Stromal cell of bone marrow (primary cell): ENCODE measurements at regions not wholly inside any gene's neighbourhood (a gene's known extent, or its start where the extent isn't known, plus 50 kb on each side); places are given as distances from the start of the nearest gene placed in this dataset.
"Not testable (repeated sequence)": the region's sequence is repeated elsewhere in the genome, so short reads cannot be mapped to it uniquely, and the experiment has no call there.

Experiments used
- DNase-seq: peaks from one replicate; pipeline ENCODE4 v3.0.0-alpha.2; 2012; ENCODE audit warnings: low read depth

GRCh38 chr12:97713270-97713669, 250.7 kb downstream of the RMST start:
- DNase-seq, result no peak

GRCh38 chr12:97714107-97714563, 251.5 kb downstream of the RMST start:
- DNase-seq, result no peak

- peak; percentile 2 for DNase-seq
Measured at GRCh38 chr12:97716356-97716755, 253.8 kb downstream of the RMST start.

- not testable (repeated sequence) for DNase-seq
Measured at GRCh38 chr12:97723801-97724200, 261.2 kb downstream of the RMST start.

- DNase-seq, result peak; percentile 13
Measured at GRCh38 chr12:97745406-97746101, 282.9 kb downstream of the RMST start.

- DNase-seq, result no peak
Measured at GRCh38 chr12:97748298-97748697, 285.7 kb downstream of the RMST start.

- no peak for DNase-seq
Measured at GRCh38 chr12:97751704-97752103, 289.1 kb downstream of the RMST start.

- DNase-seq, result no peak
Measured at GRCh38 chr12:97752129-97752528, 289.5 kb downstream of the RMST start.

GRCh38 chr12:97753332-97753731, 290.7 kb downstream of the RMST start:
- DNase-seq, result no peak

GRCh38 chr12:97754306-97754705, 291.7 kb downstream of the RMST start:
- no peak for DNase-seq

GRCh38 chr12:97756066-97756666, 293.6 kb downstream of the RMST start:
- no peak for DNase-seq

GRCh38 chr12:97756741-97757140, 294.1 kb downstream of the RMST start:
- no peak for DNase-seq

GRCh38 chr12:97757481-97758193, 295.0 kb downstream of the RMST start:
- DNase-seq, result peak; percentile 7

- DNase-seq, result no peak
Measured at GRCh38 chr12:97758194-97758501, 295.5 kb downstream of the RMST start.

GRCh38 chr12:97758586-97758985, 296.0 kb downstream of the RMST start:
- no peak for DNase-seq

GRCh38 chr12:97760601-97761000, 298.0 kb downstream of the RMST start:
- DNase-seq, result no peak

GRCh38 chr12:97763113-97763512, 300.5 kb downstream of the RMST start:
- no peak for DNase-seq

- no peak for DNase-seq
Measured at GRCh38 chr12:97764700-97765099, 302.1 kb downstream of the RMST start.

GRCh38 chr12:97767347-97767746, 304.7 kb downstream of the RMST start:
- DNase-seq, result no peak

- no peak for DNase-seq
Measured at GRCh38 chr12:97778111-97778510, 315.5 kb downstream of the RMST start.

GRCh38 chr12:97781342-97781741, 318.7 kb downstream of the RMST start:
- DNase-seq, result no peak

- DNase-seq, result no peak
Measured at GRCh38 chr12:97784904-97785303, 322.3 kb downstream of the RMST start.

GRCh38 chr12:97790281-97790680, 327.7 kb downstream of the RMST start:
- no peak for DNase-seq
